ENCODE measurements at regions not wholly inside any gene's neighbourhood (a gene's known extent, or its start where the extent isn't known, plus 50 kb on each side); places are given as distances from the start of the nearest gene placed in this dataset.

DNA sequence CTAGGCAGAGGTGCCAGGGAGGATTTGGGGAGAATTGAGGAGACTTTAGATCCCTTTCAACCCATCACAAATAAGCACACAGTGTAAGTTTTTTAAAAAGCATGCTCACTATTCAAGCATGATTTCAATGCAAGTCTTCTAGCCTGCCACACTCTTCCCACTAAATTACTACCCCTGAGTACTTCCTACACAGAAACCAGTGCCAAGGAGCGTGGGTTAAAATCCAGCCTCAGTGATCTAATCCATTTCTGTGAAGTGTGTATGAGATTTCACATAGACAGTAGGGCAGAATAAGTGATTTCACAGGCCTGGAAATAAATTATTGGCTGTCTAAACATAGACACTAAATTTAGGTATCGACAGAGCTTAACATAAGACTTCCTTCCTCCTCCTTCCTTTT lies 142.9 kb upstream of the ATP1B1 start:
- no peak for DNase-seq (ENCODE audit: low read depth, low spot score)

DNA sequence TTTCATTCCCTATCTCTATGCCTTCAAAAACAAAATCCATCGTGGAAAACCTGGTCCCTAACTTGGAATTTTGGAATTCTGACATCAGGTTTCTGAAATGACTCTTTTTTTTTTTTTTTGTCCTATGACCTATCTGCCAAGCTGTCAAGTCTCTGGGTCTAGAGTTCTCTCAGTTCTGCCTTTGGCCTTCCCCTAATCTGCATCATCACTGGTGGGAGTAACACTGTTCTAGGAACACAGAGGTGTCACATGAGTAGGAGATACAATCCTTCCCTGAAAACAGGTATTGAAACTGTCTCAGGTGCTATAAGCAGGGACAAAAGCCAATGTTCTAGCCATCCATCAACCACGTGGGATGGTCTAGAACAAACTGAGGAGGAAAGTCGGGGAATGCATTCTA lies 142.0 kb upstream of the ATP1B1 start:
- no peak for DNase-seq (ENCODE audit: low read depth, low spot score)

DNA sequence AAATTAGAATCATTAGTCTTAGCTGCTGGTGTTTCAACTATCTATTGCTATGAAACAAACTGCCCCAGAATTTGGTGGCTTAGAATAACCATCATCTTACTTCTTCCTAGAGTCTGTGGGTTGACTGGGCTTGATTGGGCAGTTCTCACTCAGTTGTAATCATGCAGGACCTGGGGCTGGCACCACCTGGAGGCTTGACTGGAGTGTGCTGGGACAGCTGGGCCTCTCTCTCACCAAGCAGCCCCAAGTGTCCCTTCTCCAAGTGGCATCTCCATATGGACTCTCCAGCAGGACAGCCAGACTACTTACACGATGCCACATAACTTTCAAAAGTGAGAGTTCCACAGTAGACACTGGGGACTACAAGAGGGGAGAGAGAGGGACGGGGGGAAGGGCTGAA lies 140.3 kb upstream of the ATP1B1 start:
- DNase-seq (ENCODE audit: low read depth, low spot score), result no peak

- DNase-seq (ENCODE audit: low read depth, low spot score), result no peak
These were observed 139.9 kb upstream of the ATP1B1 start for GRCh38 chr1:168966636-168967035.

- DNase-seq (ENCODE audit: low read depth, low spot score), result no peak
These were observed 135.4 kb upstream of the ATP1B1 start for GRCh38 chr1:168970926-168971659.

GRCh38 chr1:168972225-168972624 lies 134.3 kb upstream of the ATP1B1 start:
- no peak for DNase-seq (ENCODE audit: low read depth, low spot score)

GRCh38 chr1:168972887-168973286 lies 133.6 kb upstream of the ATP1B1 start:
- no peak for DNase-seq (ENCODE audit: low read depth, low spot score)

DNA sequence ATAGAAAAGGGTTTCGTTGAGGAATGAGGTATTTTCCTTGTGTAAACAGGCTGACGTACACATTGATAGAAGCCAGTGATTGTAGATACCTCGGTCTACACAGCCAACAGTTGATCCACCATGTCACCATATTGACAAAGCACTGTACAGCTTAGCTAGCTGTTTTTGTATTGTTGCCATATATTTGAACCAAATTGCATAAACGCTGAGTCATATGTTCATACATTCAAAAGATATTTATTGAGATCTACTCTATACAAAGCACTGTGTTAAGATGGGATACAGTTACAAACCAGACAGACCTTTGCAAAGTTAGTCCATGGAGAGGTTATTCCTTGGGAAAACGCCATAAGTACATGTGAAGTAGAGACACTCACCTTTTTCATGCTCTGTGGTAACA lies 132.4 kb upstream of the ATP1B1 start:
- DNase-seq (ENCODE audit: low read depth, low spot score), result no peak

DNA sequence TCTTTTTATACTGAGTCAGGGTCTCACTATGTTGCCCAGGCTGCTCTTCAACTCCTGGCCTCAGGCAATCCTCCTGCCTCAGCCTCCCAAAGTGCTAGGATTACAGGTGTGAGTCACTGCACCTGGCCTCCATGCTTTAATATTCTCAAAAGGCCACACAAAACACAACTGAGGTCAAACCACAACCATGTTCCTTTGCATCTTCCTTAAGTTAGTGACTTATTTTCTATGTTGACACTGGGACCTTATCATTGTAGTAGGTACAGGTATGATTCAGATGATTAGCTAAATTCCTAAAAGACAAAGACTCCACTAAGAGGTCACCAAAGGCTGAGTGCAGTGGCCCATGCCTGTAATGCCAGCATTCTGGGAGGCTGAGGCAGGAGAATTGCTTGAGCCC lies 131.9 kb upstream of the ATP1B1 start:
- no peak for DNase-seq (ENCODE audit: low read depth, low spot score)

GRCh38 chr1:168976267-168976666 lies 130.2 kb upstream of the ATP1B1 start:
- no peak for DNase-seq (ENCODE audit: low read depth, low spot score)

DNA sequence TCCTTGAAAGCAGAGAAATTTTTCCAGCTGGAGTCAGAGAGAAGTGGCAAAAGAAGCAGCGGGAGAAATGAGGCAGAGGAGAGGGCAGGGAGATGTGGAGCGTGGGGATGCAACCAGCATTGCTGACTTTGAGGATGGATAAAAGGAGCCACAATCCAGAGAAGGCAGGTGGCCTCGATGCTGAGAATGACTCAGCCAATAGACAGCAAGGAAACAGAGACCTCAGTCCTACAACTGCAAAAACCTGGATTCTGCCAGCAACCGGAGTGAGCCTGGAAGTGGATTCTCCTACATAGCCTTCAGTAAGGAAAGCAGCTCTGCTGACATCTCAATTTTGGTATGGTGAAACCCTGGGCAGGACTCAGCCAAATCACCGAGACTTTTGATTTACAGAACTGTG lies 128.9 kb upstream of the ATP1B1 start:
- no peak for DNase-seq (ENCODE audit: low read depth, low spot score)

DNA sequence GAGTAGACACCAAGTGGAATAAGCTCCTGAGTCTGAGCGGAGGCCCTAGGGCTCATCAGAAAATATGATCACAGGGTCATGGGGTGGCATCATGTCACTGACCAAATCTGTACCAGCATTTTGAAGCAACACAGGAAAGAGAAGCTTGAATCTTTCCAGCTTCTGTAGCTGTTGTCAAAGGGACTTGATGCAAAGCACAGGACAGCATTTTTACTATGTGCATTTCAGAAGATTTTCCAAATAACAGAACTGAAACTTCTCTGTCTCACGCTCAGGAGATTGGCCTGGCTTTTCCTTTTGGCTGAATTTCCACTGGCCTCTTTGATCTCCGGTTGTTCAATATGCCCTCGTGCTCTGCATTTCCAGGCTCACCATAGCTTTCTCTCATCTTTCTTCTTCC lies 127.2 kb upstream of the ATP1B1 start:
- DNase-seq (ENCODE audit: low read depth, low spot score), result no peak

DNA sequence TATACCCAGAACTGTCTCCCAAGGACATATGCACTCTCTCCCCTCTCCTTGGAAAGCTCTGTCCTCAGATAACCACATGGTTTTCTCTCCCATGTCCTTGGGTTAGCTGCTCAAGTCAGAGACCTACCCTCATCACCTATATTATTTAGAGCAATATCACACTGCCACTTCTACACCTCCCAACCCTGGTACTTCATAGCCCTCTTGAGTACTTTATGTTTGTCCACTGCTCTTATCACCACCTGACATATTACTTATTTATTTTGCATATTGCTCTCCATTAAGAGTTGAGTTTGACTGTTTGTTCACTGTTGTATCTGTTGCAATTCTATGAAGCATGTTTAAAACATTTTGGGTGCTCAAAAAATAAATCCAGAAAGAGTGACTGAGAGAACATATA lies 126.3 kb upstream of the ATP1B1 start:
- no peak for DNase-seq (ENCODE audit: low read depth, low spot score)

- no peak for DNase-seq (ENCODE audit: low read depth, low spot score)
These were observed 125.8 kb upstream of the ATP1B1 start for GRCh38 chr1:168980656-168981055.

- no peak for DNase-seq (ENCODE audit: low read depth, low spot score)
These were observed 123.7 kb upstream of the ATP1B1 start for GRCh38 chr1:168982778-168983177.

DNA sequence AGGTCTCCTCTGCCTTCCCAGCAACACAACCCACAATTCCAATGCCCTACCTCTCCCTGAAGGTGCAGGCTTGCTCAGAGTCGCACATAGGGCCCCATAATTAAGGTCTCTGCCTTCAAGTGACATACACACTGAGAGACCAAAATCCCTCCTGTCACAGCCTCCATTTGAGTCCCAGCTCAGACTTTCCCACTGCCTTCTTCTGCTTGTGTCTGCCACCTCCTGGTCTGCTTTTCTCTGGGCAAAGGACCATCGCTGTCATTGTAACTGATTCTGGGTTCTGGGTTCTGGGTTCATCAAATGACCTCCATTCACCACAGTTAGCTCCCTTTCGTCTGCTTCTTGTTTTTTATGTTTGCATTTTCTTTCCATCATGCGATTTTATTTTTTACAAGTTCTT lies 119.2 kb upstream of the ATP1B1 start:
- DNase-seq (ENCODE audit: low read depth, low spot score), result no peak

GRCh38 chr1:168987923-168988322 lies 118.6 kb upstream of the ATP1B1 start:
- DNase-seq (ENCODE audit: low read depth, low spot score), result no peak

GRCh38 chr1:168989985-168990384 lies 116.5 kb upstream of the ATP1B1 start:
- DNase-seq (ENCODE audit: low read depth, low spot score), result no peak

DNA sequence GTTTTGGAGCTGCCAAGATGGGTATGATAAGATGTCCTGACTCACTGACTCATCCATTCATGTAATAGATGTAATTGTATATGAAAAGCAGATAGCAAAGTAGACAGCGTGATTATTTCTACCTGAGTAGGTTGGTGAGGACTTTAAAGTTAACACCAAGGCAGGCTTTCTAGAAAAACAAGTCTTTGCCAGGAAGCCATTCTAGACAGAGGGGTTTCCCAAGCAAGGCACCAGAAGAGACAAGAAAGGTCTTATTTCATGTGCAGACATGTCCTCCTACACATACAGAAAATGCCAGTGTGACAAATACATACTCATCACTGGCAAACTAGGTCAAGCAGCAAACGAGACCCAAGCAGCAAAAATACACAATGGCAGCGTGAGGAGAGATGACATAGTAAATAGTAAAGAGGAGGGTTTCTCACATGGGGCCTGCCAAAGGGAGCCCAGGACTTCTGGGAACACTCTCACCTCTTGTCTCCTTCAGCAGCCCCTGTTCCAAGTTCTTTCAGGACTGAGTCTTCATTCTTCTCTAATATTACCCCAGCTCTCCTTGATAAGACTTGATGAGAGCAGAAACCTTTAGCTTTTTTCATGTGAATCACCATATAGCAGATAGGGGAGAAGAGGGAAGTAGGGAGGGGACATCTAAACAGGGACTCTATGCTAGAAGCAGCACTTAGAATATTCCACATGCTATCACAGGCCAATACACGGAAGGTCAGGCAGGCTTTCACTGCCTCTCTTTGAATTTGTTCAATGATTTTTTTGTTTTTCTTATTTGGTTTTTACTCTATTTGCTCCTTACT lies 114.6 kb upstream of the ATP1B1 start:
- no peak for DNase-seq (ENCODE audit: low read depth, low spot score)

GRCh38 chr1:169001353-169001752 lies 105.1 kb upstream of the ATP1B1 start:
- no peak for DNase-seq (ENCODE audit: low read depth, low spot score)

GRCh38 chr1:169003864-169004516 lies 102.5 kb upstream of the ATP1B1 start:
- DNase-seq (ENCODE audit: low read depth, low spot score), result no peak

- no peak for DNase-seq (ENCODE audit: low read depth, low spot score)
These were observed 100.7 kb upstream of the ATP1B1 start for GRCh38 chr1:169005776-169006175.

DNA sequence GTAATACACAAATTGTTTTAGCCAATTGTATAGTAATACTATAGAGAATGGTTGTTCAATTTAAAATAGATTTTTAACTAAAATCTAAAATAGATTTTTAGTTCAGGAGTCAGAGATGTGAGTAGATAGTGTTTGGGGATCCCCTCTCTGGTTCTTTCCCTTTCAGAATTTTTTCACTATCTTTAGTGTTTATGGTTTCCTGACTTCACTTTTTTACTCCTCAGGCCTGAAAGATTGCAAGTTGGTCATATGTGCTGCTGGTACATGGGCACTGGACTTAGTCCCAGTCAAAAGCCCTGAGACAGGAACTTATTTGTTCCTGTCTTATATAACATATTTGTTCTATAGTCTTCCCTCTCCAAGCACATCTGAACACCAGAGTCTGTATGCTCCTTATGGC lies 96.8 kb upstream of the ATP1B1 start:
- DNase-seq (ENCODE audit: low read depth, low spot score), result no peak
